NK-92 (cell line): ENCODE measurements at regions not wholly inside any gene's neighbourhood (a gene's known extent, or its start where the extent isn't known, plus 50 kb on each side); places are given as distances from the start of the nearest gene placed in this dataset.
"Not testable (repeated sequence)": the region's sequence is repeated elsewhere in the genome, so short reads cannot be mapped to it uniquely, and the experiment has no call there.

Experiments used
- DNase-seq: peaks from one replicate; lab custom pipeline; 2025; ENCODE audit not compliant: unreplicated experiment; lab: John Stamatoyannopoulos, UW

GRCh38 chr1:148432318-148432717 is 50.8 kb downstream of the PPIAL4G start:
- DNase-seq = not testable (repeated sequence)

GRCh38 chr1:148429856-148430255 is 53.2 kb downstream of the PPIAL4G start:
- not testable (repeated sequence) for DNase-seq

GRCh38 chr1:148426940-148427611 is 56.0 kb downstream of the PPIAL4G start:
- not testable (repeated sequence) for DNase-seq

- not testable (repeated sequence) for DNase-seq
Measured at GRCh38 chr1:148426385-148426784, 56.7 kb downstream of the PPIAL4G start.

GRCh38 chr1:148424143-148425003 is 58.7 kb downstream of the PPIAL4G start:
- not testable (repeated sequence) for DNase-seq

GRCh38 chr1:148422921-148423320 is 60.2 kb downstream of the PPIAL4G start:
- DNase-seq = not testable (repeated sequence)

GRCh38 chr1:148417241-148417640 is 65.9 kb downstream of the PPIAL4G start:
- not testable (repeated sequence) for DNase-seq

- not testable (repeated sequence) for DNase-seq
Measured at GRCh38 chr1:148413385-148413784, 69.7 kb downstream of the PPIAL4G start.

- not testable (repeated sequence) for DNase-seq
Measured at GRCh38 chr1:148404786-148405568, 78.1 kb downstream of the PPIAL4G start.

- DNase-seq = not testable (repeated sequence)
Measured at GRCh38 chr1:148403925-148404324, 79.2 kb downstream of the PPIAL4G start.

- not testable (repeated sequence) for DNase-seq
Measured at GRCh38 chr1:148403085-148403456, 80.0 kb downstream of the PPIAL4G start.

- DNase-seq = not testable (repeated sequence)
Measured at GRCh38 chr1:148402152-148403084, 80.7 kb downstream of the PPIAL4G start.

- DNase-seq = not testable (repeated sequence)
Measured at GRCh38 chr1:148397516-148397915, 85.6 kb downstream of the PPIAL4G start.

- DNase-seq = not testable (repeated sequence)
Measured at GRCh38 chr1:148392505-148392904, 90.6 kb downstream of the PPIAL4G start.

- DNase-seq = not testable (repeated sequence)
Measured at GRCh38 chr1:148391323-148391722, 91.8 kb downstream of the PPIAL4G start.

GRCh38 chr1:148389027-148389339 is 94.1 kb downstream of the PPIAL4G start:
- no peak for DNase-seq

GRCh38 chr1:148388260-148389026 is 94.7 kb downstream of the PPIAL4G start:
- DNase-seq = peak; percentile 32

GRCh38 chr1:148387949-148388259 is 95.2 kb downstream of the PPIAL4G start:
- DNase-seq = not testable (repeated sequence)

- not testable (repeated sequence) for DNase-seq
Measured at GRCh38 chr1:148387122-148387948, 95.8 kb downstream of the PPIAL4G start.
